Effector memory CD8-positive, alpha-beta T cell (primary cell): ENCODE measurements at regions not wholly inside any gene's neighbourhood (a gene's known extent, or its start where the extent isn't known, plus 50 kb on each side); places are given as distances from the start of the nearest gene placed in this dataset.

Experiments used
- ATAC-seq: fragments of 150-1000 bp; cut with Tn5 transposase; replicated peaks from 2 replicates; pipeline ENCODE4 v1.10.0; 2021; ENCODE audit warnings: mild to moderate bottlenecking, moderate library complexity
- DNase-seq, 3 experiments: peaks; one replicate each; pipeline ENCODE4 v3.0.0; 2021
- H3K27ac Mint-ChIP-seq, 2 donors: one replicate each; pipeline ENCODE4 v1.8.0; 2022; ENCODE audit warnings: mild to moderate bottlenecking in 2 of 2, mixed read lengths in 2 of 2, moderate library complexity in 2 of 2
- H3K27me3 Mint-ChIP-seq, 2 donors: one replicate each; pipeline ENCODE4 v1.8.0; 2022; ENCODE audit warnings: mixed read lengths in 2 of 2
- H3K36me3 Mint-ChIP-seq: one replicate; pipeline ENCODE4 v1.8.0; 2022; ENCODE audit warnings: mild to moderate bottlenecking, moderate library complexity, mixed read lengths; ENCODE audit not compliant: insufficient read depth
- H3K4me1 Mint-ChIP-seq, 2 donors: one replicate each; pipeline ENCODE4 v1.8.0; 2022; ENCODE audit warnings: low read depth in 2 of 2, mixed read lengths in 2 of 2
- H3K4me3 Mint-ChIP-seq, 2 donors: one replicate each; pipeline ENCODE4 v1.8.0; 2022; ENCODE audit warnings: mild to moderate bottlenecking in 2 of 2, mixed read lengths in 2 of 2, moderate library complexity in 2 of 2
- H3K9me3 Mint-ChIP-seq, 2 donors: one replicate each; pipeline ENCODE4 v1.8.0; 2022; ENCODE audit warnings: mixed read lengths in 2 of 2

- no peak overlapping the region for H3K4me3 Mint-ChIP-seq
- peaks cover 11 to 44% of the 10 kb centered on the region in 2 donors for H3K27me3 Mint-ChIP-seq
- no peak for ATAC-seq
- peaks cover 0 to 1% of the 10 kb centered on the region in 2 donors for H3K4me1 Mint-ChIP-seq
- H3K27ac Mint-ChIP-seq = no peak overlapping the region
- H3K36me3 Mint-ChIP-seq = peaks cover 3% of the 10 kb centered on the region
- DNase-seq = no peak
- no peaks in the 10 kb centered on the region for H3K9me3 Mint-ChIP-seq
These were observed 310.2 kb upstream of the TLE3 start for GRCh38 chr15:70407955-70408354.

- no peak for DNase-seq
- ATAC-seq = no peak
- Mint-ChIP-seq H3K36me3 (peaks cover 3% of the 10 kb centered on the region), H3K9me3 (no peaks in the 10 kb centered on the region), H3K4me3 (no peak overlapping the region), H3K27me3 (peaks cover 11 to 50% of the 10 kb centered on the region in 2 donors), H3K4me1 (peaks cover 0 to 1% of the 10 kb centered on the region in 2 donors), H3K27ac (no peak overlapping the region)
These were observed 309.6 kb upstream of the TLE3 start for GRCh38 chr15:70407336-70407670.

- Mint-ChIP-seq H3K4me3 (no peak overlapping the region), H3K4me1 (peaks cover 0 to 1% of the 10 kb centered on the region in 2 donors), H3K9me3 (no peaks in the 10 kb centered on the region), H3K27ac (no peak overlapping the region), H3K27me3 (peaks cover 16 to 55% of the 10 kb centered on the region in 2 donors), H3K36me3 (peaks cover 3% of the 10 kb centered on the region)
- DNase-seq (no peak), ATAC-seq (no peak)
These were observed 309.1 kb upstream of the TLE3 start for GRCh38 chr15:70406617-70407335.

GRCh38 chr15:70401709-70402108 is 304.0 kb upstream of the TLE3 start:
- Mint-ChIP-seq H3K4me3 (no peak overlapping the region), H3K9me3 (no peaks in the 10 kb centered on the region), H3K27me3 (peaks cover 11 to 52% of the 10 kb centered on the region in 2 donors), H3K27ac (no peak overlapping the region), H3K36me3 (peaks cover 3% of the 10 kb centered on the region), H3K4me1 (no peaks in the 10 kb centered on the region)
- ATAC-seq (no peak), DNase-seq (no peak)

- H3K27me3 Mint-ChIP-seq = peaks cover 14 to 53% of the 10 kb centered on the region in 2 donors
- peaks cover 3% of the 10 kb centered on the region for H3K36me3 Mint-ChIP-seq
- ATAC-seq (no peak), DNase-seq (no peak)
- H3K27ac Mint-ChIP-seq = no peak overlapping the region
- H3K9me3 Mint-ChIP-seq = no peaks in the 10 kb centered on the region
- H3K4me1 Mint-ChIP-seq = no peaks in the 10 kb centered on the region
- no peak overlapping the region for H3K4me3 Mint-ChIP-seq
These were observed 303.2 kb upstream of the TLE3 start for GRCh38 chr15:70400766-70401541.

GRCh38 chr15:70399204-70399603 is 301.5 kb upstream of the TLE3 start:
- no peaks in the 10 kb centered on the region for H3K9me3 Mint-ChIP-seq
- ATAC-seq (no peak), DNase-seq (no peak)
- H3K36me3 Mint-ChIP-seq = peaks cover under 1% of the 10 kb centered on the region
- no peaks in the 10 kb centered on the region for H3K4me1 Mint-ChIP-seq
- H3K27ac Mint-ChIP-seq = no peak overlapping the region
- H3K4me3 Mint-ChIP-seq = no peak overlapping the region
- H3K27me3 Mint-ChIP-seq = peaks cover 20 to 57% of the 10 kb centered on the region in 2 donors

- DNase-seq (no peak), ATAC-seq (no peak)
- H3K27ac Mint-ChIP-seq = no peak overlapping the region
- no peaks in the 10 kb centered on the region for H3K9me3 Mint-ChIP-seq
- H3K36me3 Mint-ChIP-seq = no peaks in the 10 kb centered on the region
- no peak overlapping the region for H3K4me3 Mint-ChIP-seq
- H3K4me1 Mint-ChIP-seq = no peaks in the 10 kb centered on the region
- H3K27me3 Mint-ChIP-seq = peaks cover 21 to 56% of the 10 kb centered on the region in 2 donors
These were observed 301.0 kb upstream of the TLE3 start for GRCh38 chr15:70398694-70399093.

- Mint-ChIP-seq H3K9me3 (no peaks in the 10 kb centered on the region), H3K4me3 (no peak overlapping the region), H3K27ac (no peak overlapping the region), H3K4me1 (no peaks in the 10 kb centered on the region), H3K27me3 (peaks cover 17 to 39% of the 10 kb centered on the region in 2 donors), H3K36me3 (no peaks in the 10 kb centered on the region)
- ATAC-seq (no peak), DNase-seq (no peak)
These were observed 299.1 kb upstream of the TLE3 start for GRCh38 chr15:70396807-70397206.

- DNase-seq (no peak), ATAC-seq (no peak)
- peaks cover 17 to 28% of the 10 kb centered on the region in 2 donors for H3K27me3 Mint-ChIP-seq
- H3K4me1 Mint-ChIP-seq = no peaks in the 10 kb centered on the region
- no peaks in the 10 kb centered on the region for H3K9me3 Mint-ChIP-seq
- no peak overlapping the region for H3K4me3 Mint-ChIP-seq
- H3K27ac Mint-ChIP-seq = no peak overlapping the region
- no peaks in the 10 kb centered on the region for H3K36me3 Mint-ChIP-seq
These were observed 297.4 kb upstream of the TLE3 start for GRCh38 chr15:70395164-70395563.

GRCh38 chr15:70390723-70391122 is 293.0 kb upstream of the TLE3 start:
- H3K4me3 Mint-ChIP-seq = no peak overlapping the region
- ATAC-seq (no peak), DNase-seq (no peak)
- no peaks in the 10 kb centered on the region for H3K4me1 Mint-ChIP-seq
- peaks cover 13 to 28% of the 10 kb centered on the region in 2 donors for H3K27me3 Mint-ChIP-seq
- H3K36me3 Mint-ChIP-seq = no peaks in the 10 kb centered on the region
- no peaks in the 10 kb centered on the region for H3K9me3 Mint-ChIP-seq
- no peak overlapping the region for H3K27ac Mint-ChIP-seq

GRCh38 chr15:70387993-70388392 is 290.3 kb upstream of the TLE3 start:
- H3K9me3 Mint-ChIP-seq = no peaks in the 10 kb centered on the region
- H3K4me1 Mint-ChIP-seq = no peaks in the 10 kb centered on the region
- H3K4me3 Mint-ChIP-seq = no peak overlapping the region
- peaks cover 0 to 8% of the 10 kb centered on the region in 2 donors for H3K27me3 Mint-ChIP-seq
- no peaks in the 10 kb centered on the region for H3K36me3 Mint-ChIP-seq
- DNase-seq (no peak), ATAC-seq (no peak)
- H3K27ac Mint-ChIP-seq = no peak overlapping the region

- Mint-ChIP-seq H3K27me3 (peaks cover 0 to 8% of the 10 kb centered on the region in 2 donors), H3K4me3 (no peak overlapping the region)
These were observed 289.4 kb upstream of the TLE3 start for GRCh38 chr15:70387081-70387480.

GRCh38 chr15:70385711-70386110 is 288.0 kb upstream of the TLE3 start:
- H3K9me3 Mint-ChIP-seq = no peaks in the 10 kb centered on the region
- H3K4me1 Mint-ChIP-seq = no peaks in the 10 kb centered on the region
- H3K4me3 Mint-ChIP-seq = no peak overlapping the region
- H3K36me3 Mint-ChIP-seq = no peaks in the 10 kb centered on the region
- H3K27me3 Mint-ChIP-seq = peaks cover 0 to 8% of the 10 kb centered on the region in 2 donors
- H3K27ac Mint-ChIP-seq = no peak overlapping the region
- DNase-seq (no peak), ATAC-seq (no peak)

More at GRCh38 chr15:70387081-70387480, 289.4 kb upstream of the TLE3 start:
- Mint-ChIP-seq H3K36me3 (no peaks in the 10 kb centered on the region), H3K27ac (no peak overlapping the region), H3K4me1 (no peaks in the 10 kb centered on the region), H3K9me3 (no peaks in the 10 kb centered on the region)
- ATAC-seq (no peak), DNase-seq (no peak)

GRCh38 chr15:70385052-70385451 is 287.3 kb upstream of the TLE3 start:
- H3K4me1 Mint-ChIP-seq = no peaks in the 10 kb centered on the region
- no peaks in the 10 kb centered on the region for H3K36me3 Mint-ChIP-seq
- no peak for DNase-seq
- H3K27me3 Mint-ChIP-seq = peaks cover 0 to 14% of the 10 kb centered on the region in 2 donors
- ATAC-seq = no peak
- H3K27ac Mint-ChIP-seq = no peak overlapping the region
- no peak overlapping the region for H3K4me3 Mint-ChIP-seq
- H3K9me3 Mint-ChIP-seq = no peaks in the 10 kb centered on the region
